ENCODE measurements at regions not wholly inside any gene's neighbourhood (a gene's known extent, or its start where the extent isn't known, plus 50 kb on each side); places are given as distances from the start of the nearest gene placed in this dataset.
A peak's percentile ranks its signal among the peaks of the same experiment; 100 is the strongest.
"Not testable (repeated sequence)": the region's sequence is repeated elsewhere in the genome, so short reads cannot be mapped to it uniquely, and the experiment has no call there.

DNA sequence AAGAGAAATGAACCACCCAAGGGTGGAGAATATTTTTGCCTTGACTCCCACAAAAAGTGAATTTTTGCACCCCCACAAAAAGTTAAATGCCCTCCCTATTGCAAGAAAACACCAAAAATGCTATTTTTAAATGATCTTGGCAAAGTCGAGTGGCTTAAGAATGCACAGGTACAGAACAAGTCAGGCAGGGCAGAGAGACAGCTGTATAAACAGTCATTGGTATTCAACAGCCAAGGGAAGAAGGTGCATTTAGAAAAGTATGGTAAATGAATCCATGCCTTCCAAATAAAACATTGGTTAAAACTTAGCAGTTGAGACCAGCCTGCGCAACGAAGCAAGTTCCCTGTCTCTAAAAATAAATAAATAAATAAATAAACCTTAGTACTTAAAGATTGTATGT lies 169.3 kb downstream of the CHIC2 start:
- H3K27ac Mint-ChIP-seq = no peak overlapping the region
- peaks cover 2% of the 10 kb centered on the region for H3K4me1 Mint-ChIP-seq (ENCODE audit: low read depth)
- DNase-seq (ENCODE audit: low spot score, unreplicated experiment) = no peak
- no peak overlapping the region for H3K4me3 Mint-ChIP-seq (ENCODE audit: low read depth)
- TF ChIP-seq, protein P1, sequence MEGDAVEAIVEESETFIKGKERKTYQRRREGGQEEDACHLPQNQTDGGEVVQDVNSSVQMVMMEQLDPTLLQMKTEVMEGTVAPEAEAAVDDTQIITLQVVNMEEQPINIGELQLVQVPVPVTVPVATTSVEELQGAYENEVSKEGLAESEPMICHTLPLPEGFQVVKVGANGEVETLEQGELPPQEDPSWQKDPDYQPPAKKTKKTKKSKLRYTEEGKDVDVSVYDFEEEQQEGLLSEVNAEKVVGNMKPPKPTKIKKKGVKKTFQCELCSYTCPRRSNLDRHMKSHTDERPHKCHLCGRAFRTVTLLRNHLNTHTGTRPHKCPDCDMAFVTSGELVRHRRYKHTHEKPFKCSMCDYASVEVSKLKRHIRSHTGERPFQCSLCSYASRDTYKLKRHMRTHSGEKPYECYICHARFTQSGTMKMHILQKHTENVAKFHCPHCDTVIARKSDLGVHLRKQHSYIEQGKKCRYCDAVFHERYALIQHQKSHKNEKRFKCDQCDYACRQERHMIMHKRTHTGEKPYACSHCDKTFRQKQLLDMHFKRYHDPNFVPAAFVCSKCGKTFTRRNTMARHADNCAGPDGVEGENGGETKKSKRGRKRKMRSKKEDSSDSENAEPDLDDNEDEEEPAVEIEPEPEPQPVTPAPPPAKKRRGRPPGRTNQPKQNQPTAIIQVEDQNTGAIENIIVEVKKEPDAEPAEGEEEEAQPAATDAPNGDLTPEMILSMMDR (IDR thresholded peaks at IDR 0.05; ENCODE audit: unreplicated experiment) = no peak
- H3K36me3 Mint-ChIP-seq (ENCODE audit: insufficient read depth) = no peaks in the 10 kb centered on the region
- H3K27me3 Mint-ChIP-seq = peaks cover 11% of the 10 kb centered on the region
- no peaks in the 10 kb centered on the region for H3K9me3 Mint-ChIP-seq (ENCODE audit: low read depth)

DNA sequence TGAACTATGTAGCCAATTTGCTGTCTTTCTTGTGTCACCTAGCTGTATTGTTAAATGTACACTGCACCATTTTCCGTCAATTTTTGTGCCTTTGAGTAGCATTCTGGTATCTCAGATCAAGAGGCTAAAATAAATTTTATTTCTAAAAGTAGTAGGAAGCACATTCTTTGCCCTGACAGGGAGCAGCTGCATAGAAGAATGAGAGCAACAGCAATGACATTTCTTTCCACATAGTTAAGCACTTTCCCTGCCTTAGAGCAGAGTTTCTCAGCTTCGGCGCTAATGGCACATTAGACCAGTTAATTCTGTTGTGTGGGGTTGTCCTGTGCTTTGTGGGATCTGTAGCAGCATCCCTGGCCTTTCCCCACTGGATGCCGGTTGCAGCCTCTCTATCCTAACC lies 173.9 kb downstream of the CHIC2 start:
- Mint-ChIP-seq H3K4me1 (ENCODE audit: low read depth) (peaks cover 14% of the 10 kb centered on the region), H3K9me3 (ENCODE audit: low read depth) (no peaks in the 10 kb centered on the region), H3K4me3 (ENCODE audit: low read depth) (no peak overlapping the region), H3K36me3 (ENCODE audit: insufficient read depth) (no peaks in the 10 kb centered on the region), H3K27me3 (peaks cover 8% of the 10 kb centered on the region), H3K27ac (no peak overlapping the region)
- DNase-seq (ENCODE audit: low spot score, unreplicated experiment) = no peak
- TF ChIP-seq, protein P1 (IDR thresholded peaks at IDR 0.05; ENCODE audit: unreplicated experiment) = no peak

DNA sequence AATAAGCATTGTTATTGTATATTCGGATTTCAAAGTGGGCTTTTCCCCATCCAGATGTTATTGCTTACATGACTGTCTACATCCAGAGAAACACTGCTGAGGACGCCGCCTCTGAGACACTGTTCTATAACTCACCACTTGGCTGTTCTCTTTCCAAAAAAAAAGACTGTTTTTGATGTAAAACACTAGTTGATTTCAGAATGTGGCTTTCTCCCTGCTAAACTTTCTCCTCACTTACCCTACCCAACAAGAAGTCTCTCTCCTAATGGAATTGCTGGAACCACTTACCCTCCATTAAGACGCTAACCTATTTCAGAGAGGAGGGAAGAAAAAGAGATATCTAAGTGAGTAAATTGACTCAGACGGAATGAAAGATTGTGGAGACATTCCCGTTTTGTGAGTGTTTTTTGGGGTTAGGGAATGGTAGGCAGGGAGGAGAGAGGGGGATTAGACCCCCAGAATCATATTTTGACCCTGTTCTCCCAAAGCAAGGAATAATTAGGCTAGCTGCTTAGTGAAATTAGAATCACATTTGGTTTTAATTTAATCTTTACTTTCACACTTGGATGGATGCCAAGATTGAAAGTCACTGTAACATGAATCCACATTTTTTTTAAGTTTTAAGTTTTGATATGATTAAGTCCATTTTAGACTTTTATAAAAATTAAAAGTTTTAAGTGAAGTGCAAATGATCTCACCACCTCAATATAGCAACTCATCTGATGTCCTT lies 174.9 kb downstream of the CHIC2 start:
- peaks cover 11% of the 10 kb centered on the region for H3K27me3 Mint-ChIP-seq
- H3K4me1 Mint-ChIP-seq (ENCODE audit: low read depth) = peaks cover 12% of the 10 kb centered on the region
- H3K4me3 Mint-ChIP-seq (ENCODE audit: low read depth) = no peak overlapping the region
- H3K9me3 Mint-ChIP-seq (ENCODE audit: low read depth) = no peaks in the 10 kb centered on the region
- TF ChIP-seq, protein P1 (IDR thresholded peaks at IDR 0.05; ENCODE audit: unreplicated experiment) = no peak
- no peak overlapping the region for H3K27ac Mint-ChIP-seq
- no peak for DNase-seq (ENCODE audit: low spot score, unreplicated experiment)
- H3K36me3 Mint-ChIP-seq (ENCODE audit: insufficient read depth) = no peaks in the 10 kb centered on the region

DNA sequence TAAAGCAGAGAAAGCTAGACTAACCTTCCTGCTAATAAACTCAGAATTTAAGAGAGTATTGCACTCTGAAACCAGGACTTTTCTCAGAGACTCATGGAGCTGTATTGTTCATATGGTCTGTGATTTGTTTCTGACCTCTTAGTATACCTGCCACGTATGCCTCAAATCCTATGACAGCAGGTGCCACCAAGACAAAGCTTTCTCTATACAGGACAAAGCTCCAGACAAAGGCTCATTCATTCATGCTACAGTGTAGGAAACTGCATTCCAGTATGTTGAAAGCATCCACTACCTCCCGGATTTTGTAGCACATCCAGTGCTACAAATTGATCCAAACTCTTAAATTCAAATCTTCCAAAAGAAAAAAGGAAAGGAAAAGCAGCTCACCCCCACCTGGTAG lies 178.3 kb downstream of the CHIC2 start:
- Mint-ChIP-seq H3K4me1 (ENCODE audit: low read depth) (peaks cover 12% of the 10 kb centered on the region), H3K27ac (peak overlapping the region; percentile 88)

DNA sequence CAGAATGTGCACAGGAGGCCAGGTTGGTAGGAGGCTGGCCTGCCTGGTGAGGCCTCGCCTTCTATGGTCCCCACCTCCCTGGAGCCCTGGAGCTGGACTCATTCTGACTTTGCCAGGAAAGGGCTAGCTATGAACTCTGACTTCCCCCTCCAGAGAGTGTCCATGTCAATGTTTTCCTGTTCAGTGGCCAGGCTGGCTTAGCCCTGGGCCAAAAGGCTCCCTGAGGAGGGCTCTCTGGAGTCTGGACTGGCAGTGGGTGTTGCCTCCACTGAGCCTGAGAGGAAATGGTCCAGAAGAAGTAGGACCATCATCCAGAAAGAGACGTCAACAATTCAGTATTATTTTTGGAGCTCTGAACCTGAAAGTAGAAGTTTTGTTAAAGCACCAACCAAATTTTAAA lies 178.7 kb downstream of the CHIC2 start:
- H3K27me3 Mint-ChIP-seq = peaks cover 4% of the 10 kb centered on the region
- no peaks in the 10 kb centered on the region for H3K36me3 Mint-ChIP-seq (ENCODE audit: insufficient read depth)
- no peaks in the 10 kb centered on the region for H3K9me3 Mint-ChIP-seq (ENCODE audit: low read depth)
- H3K4me1 Mint-ChIP-seq (ENCODE audit: low read depth) = peaks cover 12% of the 10 kb centered on the region
- H3K4me3 Mint-ChIP-seq (ENCODE audit: low read depth) = no peak overlapping the region
- H3K27ac Mint-ChIP-seq = peak overlapping the region; percentile 95
- DNase-seq (ENCODE audit: low spot score, unreplicated experiment) = no peak
- TF ChIP-seq, protein P1 (IDR thresholded peaks at IDR 0.05; ENCODE audit: unreplicated experiment) = no peak

More for the DNA sequence above, 178.3 kb downstream of the CHIC2 start:
- Mint-ChIP-seq H3K4me3 (ENCODE audit: low read depth) (no peak overlapping the region), H3K27me3 (peaks cover 8% of the 10 kb centered on the region), H3K36me3 (ENCODE audit: insufficient read depth) (no peaks in the 10 kb centered on the region), H3K9me3 (ENCODE audit: low read depth) (no peaks in the 10 kb centered on the region)
- no peak for DNase-seq (ENCODE audit: low spot score, unreplicated experiment)
- TF ChIP-seq, protein P1 (IDR thresholded peaks at IDR 0.05; ENCODE audit: unreplicated experiment) = no peak

DNA sequence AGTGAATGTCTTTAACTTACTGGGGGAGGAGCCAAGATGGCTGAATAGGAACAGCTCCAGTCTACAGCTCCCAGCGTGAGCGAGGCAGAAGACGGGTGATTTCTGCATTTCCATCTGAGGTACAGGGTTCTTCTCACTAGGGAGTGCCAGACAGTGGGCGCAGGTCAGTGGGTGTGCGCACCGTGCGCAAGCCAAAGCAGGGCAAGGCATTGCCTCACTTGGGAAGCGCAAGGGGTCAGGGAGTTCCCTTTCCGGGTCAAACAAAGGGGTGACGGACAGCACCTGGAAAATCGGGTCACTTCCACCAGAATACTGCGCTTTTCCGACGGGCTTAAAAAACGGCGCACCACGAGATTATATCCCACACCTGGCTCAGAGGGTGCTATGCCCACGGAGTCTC lies 187.3 kb downstream of the CHIC2 start:
- peak overlapping the region; percentile 47 for H3K4me3 Mint-ChIP-seq (ENCODE audit: low read depth)
- not testable (repeated sequence) for H3K27ac Mint-ChIP-seq; H3K9me3 Mint-ChIP-seq (ENCODE audit: low read depth)

More for the DNA sequence above, 187.3 kb downstream of the CHIC2 start:
- H3K27me3 Mint-ChIP-seq = peaks cover 12% of the 10 kb centered on the region
- H3K36me3 Mint-ChIP-seq (ENCODE audit: insufficient read depth); H3K4me1 Mint-ChIP-seq (ENCODE audit: low read depth); DNase-seq (ENCODE audit: low spot score, unreplicated experiment): not testable (repeated sequence)
